ENCODE measurements at regions not wholly inside any gene's neighbourhood (a gene's known extent, or its start where the extent isn't known, plus 50 kb on each side); places are given as distances from the start of the nearest gene placed in this dataset.
"Not testable (repeated sequence)": the region's sequence is repeated elsewhere in the genome, so short reads cannot be mapped to it uniquely, and the experiment has no call there.

DNA sequence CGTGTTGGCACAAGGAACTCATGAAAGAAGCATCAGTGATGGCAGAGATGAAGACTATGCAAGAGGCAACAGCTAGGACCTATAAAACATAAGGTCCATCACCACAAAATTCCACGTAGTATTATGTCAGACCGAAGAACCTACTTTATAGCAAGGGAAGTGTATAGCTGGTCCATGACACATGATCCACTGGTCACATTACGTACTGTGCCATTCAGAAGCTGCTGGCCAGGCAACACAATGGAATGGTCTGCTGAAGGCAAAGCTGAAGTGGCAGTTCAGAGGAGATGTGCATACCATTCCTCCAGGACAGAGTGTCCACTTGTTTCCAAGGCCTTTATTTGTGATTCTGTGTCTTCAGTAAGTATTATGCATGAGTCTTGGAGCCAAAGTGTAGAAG, 215.5 kb upstream of the UGT8 start:
- DNase-seq, result no peak

GRCh38 chr4:114383721-114384120, 214.9 kb upstream of the UGT8 start:
- no peak for DNase-seq

- no peak for DNase-seq
These were observed 214.0 kb upstream of the UGT8 start for GRCh38 chr4:114384629-114385028.

- DNase-seq, result no peak
These were observed 213.2 kb upstream of the UGT8 start for GRCh38 chr4:114385195-114385985.

DNA sequence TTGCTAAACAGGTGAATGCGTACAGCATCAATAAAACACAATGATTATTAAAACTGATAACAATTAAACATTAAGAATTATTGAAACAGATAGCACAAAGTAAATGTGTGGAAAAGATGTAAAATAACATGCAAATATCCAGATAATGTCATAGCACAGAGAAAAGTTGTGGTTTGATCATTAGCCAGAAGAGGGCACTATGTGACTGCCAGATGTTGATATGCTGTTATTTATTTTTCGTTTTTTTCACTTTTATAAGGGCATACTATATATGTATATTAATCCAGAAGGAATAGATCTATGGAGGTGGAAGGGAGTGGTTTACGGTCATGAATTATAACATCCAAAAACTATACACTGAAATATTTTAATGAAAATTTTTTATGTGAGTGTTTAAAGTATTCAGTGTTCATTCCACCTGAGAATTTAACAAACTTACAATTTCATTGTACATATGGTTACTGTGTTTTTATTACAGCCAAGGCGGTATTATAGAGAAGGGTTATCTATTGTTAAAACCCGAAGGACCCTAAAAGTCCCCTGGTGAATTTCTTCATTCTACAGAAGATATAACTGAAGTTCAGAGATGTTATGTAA, 211.9 kb upstream of the UGT8 start:
- DNase-seq, result no peak

DNA sequence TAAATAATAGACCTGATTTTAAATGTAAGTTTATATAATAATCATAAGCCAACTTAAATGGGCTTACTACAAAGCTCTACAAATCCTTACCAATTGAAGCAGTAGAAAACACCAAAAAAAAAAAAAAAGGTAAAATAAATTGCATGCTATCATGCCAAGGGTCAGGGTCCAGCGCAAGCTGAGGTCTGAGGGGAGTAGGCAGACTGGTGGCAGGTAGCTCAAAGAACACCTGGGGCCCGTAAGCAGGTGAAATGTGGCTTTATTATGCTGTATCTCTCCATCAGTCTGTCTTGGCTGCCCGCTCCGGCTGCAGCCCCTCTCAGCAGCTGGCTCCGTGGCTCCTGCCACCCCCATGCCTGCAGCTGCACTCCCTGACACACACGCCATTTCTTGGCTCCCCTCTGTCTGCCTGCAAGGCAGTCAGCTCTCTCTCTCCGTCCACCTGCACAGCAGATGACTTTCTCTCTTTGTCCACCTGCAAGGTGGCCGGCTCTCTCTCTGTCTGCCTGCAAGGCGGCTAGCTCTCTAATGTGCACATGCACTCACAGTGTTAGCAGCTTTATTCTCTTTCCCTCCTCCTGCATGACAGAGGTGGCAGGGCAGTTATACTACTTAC, 209.4 kb upstream of the UGT8 start:
- DNase-seq, result no peak

DNA sequence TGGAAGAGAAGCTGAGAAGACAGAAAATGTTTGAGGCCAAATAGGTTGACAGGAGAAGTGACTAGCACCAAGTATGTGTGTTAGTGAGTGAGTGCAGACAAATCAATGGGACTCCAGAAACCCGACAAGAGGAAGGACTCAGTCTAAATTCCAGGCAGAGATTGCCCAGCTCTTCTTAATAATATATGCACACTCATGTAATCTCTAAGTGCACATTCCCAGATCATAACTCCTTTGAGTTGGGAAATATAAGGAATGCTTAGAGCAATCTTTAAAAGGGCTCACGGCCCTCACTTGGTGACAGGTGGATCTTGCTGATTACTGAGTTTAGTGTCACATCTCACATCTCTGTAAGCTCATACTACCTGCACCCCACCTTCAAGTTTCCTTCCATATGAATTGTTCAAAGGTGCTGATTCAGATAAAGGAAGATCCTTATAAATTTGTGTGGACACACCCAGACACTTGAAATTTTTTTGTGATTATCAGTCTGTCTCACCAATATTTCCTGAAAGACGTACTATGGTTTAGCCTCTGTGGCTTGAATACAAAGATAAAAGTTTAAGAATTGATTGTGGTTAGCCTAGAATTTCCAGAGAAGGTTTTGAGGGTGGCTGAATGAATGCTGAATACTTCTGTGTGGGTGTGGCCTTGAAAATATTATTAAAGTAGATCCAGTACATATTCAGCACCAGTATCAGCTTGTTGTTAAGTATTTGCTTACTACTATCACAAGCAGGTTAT, 205.1 kb upstream of the UGT8 start:
- no peak for DNase-seq

DNA sequence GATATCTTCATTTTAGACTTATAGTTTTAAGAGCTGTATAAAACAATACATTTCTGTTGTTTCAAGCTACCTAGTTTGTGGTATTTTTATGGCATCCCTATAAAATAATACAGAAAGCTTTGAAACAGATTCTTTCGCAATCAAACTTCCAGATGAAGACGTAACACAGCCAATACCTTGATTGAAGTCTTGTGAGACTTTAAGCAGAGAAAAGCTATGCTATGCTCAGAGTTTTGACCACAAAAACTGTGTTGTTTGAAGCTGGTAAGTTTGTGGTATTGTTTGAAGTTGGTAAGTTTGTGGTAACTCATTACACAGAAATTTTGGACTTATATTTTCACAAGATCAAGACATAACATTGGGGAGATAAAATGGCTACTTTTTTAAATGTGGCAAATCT, 201.8 kb upstream of the UGT8 start:
- DNase-seq, result no peak

GRCh38 chr4:114398410-114398809, 200.2 kb upstream of the UGT8 start:
- no peak for DNase-seq

- DNase-seq, result no peak
These were observed 199.5 kb upstream of the UGT8 start for GRCh38 chr4:114399105-114399504.

GRCh38 chr4:114400531-114400930, 198.1 kb upstream of the UGT8 start:
- no peak for DNase-seq

DNA sequence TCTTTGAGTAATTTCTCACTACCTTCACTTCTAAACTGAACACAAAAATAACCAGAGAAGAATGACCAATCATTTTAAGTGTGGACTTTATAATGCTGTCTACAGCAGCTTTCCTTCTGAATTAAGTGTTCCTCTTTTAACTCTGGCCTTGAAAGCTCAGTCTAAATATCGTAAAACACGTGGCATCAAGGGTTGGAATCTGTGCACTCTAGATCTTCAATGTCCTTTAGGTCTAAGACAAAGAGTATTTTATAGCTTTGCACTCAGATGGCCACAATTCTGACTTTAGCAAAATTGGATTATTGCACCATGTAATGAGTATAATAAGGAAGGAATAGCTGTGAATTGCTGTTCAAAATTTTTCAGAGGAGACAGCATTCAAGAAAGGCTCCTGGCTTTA, 197.1 kb upstream of the UGT8 start:
- DNase-seq, result no peak

- DNase-seq, result no peak
These were observed 181.4 kb upstream of the UGT8 start for GRCh38 chr4:114417214-114417613.

DNA sequence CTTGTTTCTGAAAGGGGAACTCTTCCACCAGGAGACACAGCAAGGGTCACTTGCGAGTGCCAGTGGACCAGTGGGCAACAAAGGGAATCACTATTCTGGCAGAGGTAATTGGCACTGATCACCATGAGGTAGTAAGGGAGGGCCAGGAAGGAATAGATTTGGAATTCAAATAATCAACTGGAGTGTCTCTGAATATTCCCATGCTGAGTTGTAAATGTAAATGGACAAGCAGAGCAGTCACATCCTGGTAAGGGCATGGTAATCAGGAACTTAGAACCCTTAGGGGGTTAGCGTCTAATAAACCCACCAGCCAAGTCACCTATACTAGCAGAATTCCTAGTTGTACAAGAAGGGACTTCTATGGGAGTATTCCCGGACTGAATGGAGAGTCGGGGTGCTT, 178.5 kb upstream of the UGT8 start:
- DNase-seq, result no peak

- no peak for DNase-seq
These were observed 175.0 kb upstream of the UGT8 start for GRCh38 chr4:114423582-114423981.

DNA sequence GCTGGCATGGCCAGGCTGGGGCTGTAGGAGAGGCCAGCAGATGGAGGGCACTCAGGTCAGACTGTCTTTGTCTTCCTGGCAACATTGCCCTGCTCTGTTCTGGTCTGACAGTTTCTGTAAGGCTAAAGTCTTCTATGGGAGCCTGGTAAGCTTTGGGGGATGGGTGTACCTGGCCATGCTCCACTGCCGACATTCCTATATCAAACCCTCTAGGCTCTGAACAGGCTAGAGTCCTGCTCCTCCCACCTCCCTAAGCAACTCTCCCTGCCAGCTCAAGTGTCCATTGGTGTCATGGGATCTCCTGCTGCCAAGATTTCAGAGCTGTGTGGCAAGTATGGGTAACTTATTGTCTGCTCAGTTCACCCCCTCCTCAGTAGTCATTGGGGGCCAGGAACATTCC, 163.5 kb upstream of the UGT8 start:
- no peak for DNase-seq

GRCh38 chr4:114442856-114443255, 155.8 kb upstream of the UGT8 start:
- no peak for DNase-seq

GRCh38 chr4:114444211-114444610, 154.4 kb upstream of the UGT8 start:
- no peak for DNase-seq

GRCh38 chr4:114447963-114448516, 150.6 kb upstream of the UGT8 start:
- not testable (repeated sequence) for DNase-seq

DNA sequence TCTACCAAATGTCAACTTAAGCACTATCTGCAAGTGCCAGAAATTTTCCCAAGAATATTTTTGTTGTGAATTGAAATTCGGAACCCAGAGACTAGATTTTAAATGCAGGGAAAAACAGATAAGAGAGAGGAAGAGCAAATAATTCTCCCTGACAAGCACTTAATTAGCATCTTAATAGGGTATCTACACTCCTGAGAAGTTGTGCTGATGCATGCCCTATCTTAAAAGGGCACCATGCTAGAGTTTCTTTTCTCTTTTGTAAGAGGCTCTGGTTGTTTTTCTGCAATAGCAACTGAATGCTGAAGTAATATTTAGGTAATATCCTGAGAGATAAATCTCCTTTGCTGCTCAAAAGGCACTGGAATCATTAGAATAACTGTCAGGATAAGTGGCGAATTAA, 139.9 kb upstream of the UGT8 start:
- DNase-seq, result no peak

DNA sequence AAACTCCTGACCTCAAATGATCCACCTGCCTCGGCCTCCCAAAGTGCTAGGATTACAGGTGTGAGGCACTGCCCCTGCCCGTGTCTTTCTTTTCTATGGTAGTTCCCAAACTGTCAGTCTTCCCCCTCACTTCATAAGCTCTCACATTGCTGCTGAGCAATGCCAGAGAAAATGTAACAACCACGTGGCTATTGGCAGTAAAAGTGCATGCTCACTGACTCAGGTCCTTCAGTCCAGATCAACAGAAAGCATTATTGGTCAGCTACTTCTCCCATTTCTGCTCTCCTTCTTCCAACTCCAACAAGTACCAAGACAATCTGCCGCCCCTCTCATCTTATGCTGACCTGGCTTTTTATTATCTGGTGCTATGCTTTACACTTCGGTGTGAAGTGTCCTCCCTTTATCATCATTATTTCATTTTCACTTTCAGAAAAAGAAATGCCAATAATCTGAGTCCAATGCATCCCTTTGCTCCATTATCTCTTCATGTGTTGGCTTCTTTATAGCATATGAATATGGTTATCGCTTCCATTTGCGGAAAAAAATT, 133.8 kb upstream of the UGT8 start:
- DNase-seq, result no peak

- no peak for DNase-seq
These were observed 132.8 kb upstream of the UGT8 start for GRCh38 chr4:114465766-114466165.

DNA sequence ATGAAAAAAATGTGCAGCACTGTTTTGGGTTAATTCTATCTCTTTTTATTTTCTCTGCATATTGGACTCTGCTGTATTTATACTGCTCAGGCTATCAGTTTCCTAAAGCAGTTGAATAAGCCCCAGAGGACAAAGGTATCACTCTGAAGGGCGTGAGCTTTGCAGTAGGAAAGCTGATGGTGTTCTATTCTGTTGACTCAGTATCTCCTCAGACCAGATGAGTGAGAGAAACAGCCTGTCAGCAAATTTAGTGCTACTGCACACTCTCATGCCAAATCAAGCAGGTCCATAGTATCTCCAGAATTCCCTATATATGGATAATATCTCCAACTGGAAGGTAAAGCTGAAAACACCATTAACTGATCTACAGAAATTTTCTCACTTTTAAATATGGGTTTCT, 132.3 kb upstream of the UGT8 start:
- DNase-seq, result no peak

Data from DMS79 (cell line).